SKM-1 treated with dmso at 0.1 percent for 144 hours (cell line): ENCODE measurements at regions not wholly inside any gene's neighbourhood (a gene's known extent, or its start where the extent isn't known, plus 50 kb on each side); places are given as distances from the start of the nearest gene placed in this dataset.
"Not testable (repeated sequence)": the region's sequence is repeated elsewhere in the genome, so short reads cannot be mapped to it uniquely, and the experiment has no call there.

Experiments
- DNase-seq: peaks from one replicate; lab custom pipeline; 2025; ENCODE audit not compliant: unreplicated experiment; lab: John Stamatoyannopoulos, UW

DNA sequence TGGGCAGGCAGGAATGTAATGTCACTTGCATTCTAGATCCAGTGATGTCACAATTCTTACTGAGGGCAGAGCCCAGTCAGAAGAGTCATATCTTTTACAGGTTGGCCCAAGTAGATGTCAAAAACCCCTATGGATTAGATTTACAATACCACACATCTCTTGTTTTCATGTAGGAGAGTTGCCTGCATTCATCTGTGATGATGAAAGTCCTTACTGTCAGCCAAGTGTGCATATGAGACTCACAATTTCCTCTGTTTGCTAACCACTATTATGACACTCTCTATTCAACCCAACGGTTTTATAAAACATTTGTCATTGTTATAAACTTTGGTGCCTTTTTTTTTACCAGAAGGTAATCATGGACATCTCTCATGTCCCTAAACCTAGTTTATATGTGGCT lies 898.8 kb upstream of the AMELY start:
- DNase-seq: no peak

DNA sequence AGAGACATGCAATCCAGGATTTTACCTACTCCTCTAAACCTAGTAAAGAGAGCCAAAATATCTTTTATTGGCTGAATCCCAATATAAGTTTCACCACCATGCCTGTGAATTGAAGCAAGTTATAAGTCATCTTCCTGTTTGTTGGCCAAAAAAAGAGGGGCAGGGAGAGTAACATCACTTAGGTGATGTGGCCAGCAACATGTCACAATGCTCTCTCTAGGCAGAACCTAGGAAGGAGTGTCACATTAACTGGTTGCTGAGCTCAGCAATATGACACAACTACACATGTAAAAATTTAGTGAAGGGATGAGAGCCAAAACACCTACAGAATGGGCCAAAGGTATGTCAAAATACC lies 895.9 kb upstream of the AMELY start:
- DNase-seq: no peak

DNA sequence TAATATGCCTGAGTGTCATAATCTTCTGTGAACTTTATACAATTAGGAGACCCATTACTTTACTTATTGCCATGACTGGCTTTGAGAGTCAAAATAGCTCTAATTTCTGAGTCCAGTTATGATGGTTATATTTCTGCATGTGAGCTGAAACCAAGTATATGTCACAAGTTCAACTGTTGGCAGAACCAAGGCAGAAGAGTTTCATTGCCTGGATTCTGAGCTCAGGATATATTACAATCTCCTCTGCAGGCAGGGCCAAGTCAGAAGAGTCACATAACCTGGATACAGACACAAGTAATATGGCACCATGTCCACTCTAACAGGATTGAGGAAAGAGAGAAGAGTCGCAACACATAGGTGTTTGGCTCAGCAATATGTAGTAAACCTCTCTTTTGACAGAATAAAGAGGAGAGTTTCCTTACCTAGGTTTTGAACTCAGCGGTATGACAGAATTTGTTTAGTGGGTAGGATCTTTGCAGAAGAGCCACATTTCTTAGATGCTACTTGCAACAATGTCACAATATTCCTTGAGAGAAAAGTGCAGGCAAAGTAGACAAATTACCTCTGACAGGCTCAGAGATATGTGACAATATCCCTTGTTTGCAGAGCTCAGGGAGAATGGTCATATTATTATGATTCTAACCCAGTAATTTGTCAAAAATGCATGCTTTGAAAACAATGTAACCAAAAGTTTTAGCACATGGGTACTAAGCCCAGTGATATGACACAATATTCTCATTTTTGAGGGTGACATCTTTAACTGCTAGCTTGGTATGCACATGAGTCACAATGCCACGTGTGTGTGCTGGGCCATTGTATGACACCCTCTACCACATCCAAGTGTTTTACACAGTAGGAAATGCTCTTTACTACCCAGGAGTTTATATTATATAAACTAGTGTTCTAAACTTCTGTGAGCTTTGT lies 895.3 kb upstream of the AMELY start:
- DNase-seq: no peak

DNA sequence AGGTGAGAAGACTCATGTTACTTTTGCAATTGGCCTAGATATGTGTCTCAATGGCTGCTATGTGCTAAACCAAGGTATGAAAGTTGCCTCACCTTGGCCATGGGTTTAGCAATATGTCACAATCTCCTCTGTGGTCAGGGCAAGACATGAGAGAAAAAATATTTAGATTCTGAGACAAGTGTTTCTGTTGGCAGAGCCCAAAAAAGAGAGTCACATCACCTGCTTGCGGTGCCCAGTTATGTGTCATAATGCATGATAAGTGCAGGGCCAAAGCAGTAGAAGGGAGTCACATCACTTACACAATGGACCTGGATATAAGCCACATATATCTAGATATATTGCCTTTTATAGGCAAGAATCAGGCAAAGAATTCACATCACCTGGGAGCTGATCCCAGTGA lies 894.1 kb upstream of the AMELY start:
- DNase-seq: peak; percentile 22

DNA sequence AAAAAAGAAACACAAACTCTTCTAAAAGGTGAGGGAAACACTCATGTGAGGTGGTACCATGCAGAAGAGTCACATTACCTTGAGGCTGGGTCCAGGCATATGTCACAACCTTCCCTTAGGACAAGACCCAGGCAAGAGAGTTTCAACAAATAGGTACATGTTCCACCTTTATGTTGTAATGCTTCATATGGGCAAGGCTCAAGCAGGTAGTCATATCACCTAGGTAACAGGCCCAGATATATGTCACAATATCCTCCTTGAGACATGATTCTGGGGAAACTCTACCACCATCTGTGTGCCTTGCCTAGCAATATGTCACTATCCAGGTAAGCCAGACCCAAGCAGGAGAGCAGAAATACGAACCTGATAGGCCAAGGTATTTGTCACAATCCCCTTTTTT lies 892.2 kb upstream of the AMELY start:
- DNase-seq: no peak

DNA sequence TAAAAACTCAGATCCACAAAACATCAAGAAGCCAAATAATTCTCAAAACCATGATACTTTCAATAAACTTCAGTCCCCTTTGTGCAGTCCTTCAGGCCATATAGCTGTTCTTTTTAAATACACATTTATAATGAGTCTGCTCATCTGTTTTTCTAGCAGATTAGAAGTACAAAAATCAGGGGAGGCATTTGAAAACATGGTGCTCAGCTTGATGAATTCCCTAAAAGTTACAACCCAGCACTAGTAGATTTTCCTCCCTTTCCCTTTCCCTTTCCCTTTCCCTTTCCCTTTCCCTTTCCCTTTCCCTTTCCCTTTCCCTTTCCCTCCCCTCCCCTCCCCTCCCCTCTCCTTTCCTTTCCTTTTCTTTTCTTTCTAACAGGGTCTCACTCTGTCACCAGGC lies 884.6 kb upstream of the AMELY start:
- no peak for DNase-seq

DNA sequence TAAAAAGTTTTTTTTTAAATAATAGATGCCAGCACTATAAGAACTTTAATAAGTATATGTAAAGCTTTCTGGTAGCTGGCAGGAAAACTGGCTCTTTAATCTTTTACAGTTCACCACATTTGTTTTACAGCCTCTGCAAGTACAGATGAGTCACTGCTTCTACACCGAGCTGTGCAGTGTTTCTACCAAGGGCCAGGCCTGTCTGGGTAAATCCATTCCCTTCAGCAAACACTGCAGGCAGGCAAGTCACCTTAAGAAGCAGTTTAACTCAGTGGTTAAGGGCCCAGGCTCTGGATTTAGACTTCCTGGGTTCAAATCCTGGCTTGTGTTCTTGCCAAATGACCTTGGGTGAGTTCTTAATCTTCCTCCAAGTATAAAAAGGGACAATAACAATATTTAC lies 882.9 kb upstream of the AMELY start:
- no peak for DNase-seq

DNA sequence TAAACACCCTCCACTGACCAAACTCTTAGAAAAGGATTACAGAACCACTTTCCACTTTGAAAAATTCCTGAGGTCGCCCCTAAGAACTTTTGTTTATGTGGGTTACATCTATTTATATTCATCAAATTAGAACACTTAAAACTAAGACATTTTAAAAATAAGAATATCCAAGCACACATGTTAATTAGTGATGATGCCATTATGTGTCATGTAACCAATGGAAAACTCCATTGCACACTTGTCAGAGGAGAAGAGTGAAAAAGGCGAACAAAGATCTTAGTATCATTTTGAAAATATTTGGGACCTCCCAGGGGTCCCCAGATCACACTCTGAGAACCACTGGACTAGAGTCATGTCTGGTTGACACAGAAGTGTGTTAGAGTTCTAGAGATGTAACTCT lies 882.4 kb upstream of the AMELY start:
- DNase-seq: no peak

DNA sequence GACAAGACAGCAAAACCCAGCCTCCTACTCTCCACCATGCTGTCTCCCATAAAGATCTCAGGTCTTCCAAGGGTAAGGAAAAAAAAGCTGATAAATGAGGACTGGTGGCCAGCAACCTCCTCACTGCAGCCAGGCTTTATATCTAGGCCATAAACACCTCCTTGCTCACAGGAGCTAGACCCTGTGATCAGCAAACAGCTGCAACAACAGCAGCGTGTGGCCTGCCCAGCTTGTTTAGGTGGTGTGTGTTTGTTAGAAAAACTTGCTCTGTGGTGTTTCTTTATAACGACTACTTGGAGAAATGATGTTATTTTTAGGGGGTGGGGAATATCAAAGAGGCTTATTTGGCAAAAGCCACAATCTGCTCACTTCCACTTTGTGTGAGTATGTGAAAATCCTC lies 880.9 kb upstream of the AMELY start:
- no peak for DNase-seq

DNA sequence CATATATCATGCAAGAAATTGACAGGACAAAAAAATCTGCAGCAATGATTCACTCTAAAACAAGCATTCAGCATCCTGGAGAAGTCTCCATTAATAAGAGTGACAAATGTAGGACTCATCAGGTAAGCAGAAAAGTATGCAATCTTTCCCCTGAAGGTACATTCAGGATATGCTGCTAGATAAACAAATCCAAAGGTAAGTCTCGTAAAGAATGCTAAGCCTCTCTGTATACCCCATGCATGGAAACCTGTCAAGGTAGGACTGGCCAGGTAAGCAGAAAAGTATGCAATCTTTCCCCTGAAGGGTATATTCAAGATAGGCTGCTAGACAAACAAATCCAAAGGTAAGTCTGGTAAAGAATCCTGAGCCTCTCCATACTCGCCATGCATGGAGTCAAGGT lies 869.9 kb upstream of the AMELY start:
- DNase-seq: no peak

DNA sequence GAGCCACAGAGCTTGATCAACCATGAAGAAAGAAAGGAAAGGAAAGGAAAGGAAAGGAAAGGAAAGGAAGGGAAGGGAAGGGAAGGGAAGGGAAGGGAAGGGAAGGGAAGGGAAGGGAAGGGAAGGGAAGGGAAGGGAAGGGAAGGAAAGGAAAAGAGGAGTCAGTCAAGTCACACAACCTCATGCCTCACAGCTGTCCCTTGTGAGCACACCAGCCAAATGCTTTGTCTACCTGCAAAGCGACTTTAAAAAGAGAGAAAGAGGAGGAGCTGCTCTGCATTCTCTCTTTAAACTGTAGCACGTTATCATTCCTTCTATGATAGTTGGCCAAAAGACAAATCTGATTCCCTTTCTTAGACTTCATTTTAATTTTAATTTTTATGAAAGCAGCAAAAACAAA lies 863.9 kb upstream of the AMELY start:
- DNase-seq: not testable (repeated sequence)

DNA sequence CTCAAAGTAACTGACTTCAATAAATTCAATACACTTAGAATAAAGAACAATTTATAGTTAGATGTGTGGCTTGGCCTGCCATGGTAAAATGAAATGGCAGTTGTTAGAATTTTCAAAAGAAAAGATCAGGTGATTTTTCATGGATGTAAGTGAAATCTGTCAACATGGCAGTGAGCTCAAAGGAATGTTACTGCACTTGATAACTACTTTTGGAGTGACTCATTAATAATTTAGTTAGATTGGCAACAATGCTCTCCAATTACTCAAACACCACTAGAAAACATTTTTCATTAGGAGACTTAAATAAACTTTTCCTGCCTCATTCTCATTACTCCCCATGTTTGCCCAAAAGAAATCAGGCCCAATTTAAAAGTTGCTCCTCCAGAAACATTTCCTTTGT lies 860.2 kb upstream of the AMELY start:
- DNase-seq: no peak

DNA sequence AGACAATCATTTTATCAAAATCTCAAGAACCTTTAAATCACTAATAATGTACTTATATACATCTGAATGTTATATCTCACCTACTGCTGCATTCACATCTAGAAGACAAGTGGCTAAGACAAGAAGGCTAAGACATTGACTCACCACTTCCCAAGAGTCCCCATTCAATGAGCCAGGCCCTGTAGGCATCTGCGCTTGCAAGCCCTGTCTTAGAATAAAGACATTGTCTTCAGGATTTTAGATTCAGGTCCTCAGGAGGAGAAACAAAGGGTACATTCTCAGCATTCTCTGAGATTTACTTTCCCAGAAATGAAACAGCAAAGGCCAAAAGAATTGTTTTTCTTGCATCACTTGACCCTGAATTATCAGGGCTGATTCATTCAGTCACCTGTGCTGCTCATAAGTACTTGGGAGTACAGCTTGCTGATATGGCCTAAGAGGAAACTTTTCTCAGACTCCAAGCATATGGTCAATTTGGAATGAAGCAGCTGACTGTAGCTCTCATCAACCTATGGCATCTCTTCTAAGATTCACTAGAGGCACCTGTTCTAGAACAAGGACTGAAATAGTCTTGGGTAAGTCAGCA lies 858.3 kb upstream of the AMELY start:
- DNase-seq: no peak

DNA sequence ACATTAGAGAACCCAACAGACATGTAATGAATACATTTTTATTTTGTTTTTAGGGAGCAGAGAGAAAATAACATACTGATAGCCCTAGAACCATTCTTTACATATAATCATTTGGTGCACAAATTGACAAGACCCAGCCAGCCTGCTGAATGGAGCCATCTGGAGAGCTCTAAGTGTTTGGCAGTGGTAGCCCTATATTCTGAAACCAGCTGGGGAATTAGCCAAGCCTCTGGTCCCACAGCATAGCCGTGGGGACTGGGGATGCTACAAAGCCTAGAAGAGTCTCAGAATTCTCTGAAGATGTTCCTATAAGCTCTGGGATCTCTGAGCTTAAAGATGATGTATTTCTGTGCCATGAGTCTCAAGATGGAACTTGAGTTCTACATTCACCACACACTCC lies 857.3 kb upstream of the AMELY start:
- no peak for DNase-seq

DNA sequence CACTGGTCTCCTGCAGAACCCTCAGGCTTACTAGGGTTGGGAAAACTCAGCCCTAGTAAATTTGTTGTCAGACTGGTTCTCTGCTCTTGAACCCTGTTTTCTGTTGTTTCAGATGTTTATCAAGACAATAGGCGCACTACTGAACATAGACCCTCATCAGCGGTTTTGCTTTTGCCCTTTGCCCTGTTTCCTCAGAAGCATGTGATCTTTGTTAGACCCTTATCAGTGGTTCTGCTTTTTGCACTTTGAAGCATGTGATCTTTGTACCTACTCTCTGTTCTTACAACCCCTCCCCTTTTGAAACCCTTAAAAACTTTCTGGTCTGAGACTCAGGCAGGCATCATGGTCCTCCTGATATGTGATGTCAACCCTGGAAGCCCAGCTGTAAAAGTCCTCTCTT lies 842.2 kb upstream of the AMELY start:
- DNase-seq: no peak

DNA sequence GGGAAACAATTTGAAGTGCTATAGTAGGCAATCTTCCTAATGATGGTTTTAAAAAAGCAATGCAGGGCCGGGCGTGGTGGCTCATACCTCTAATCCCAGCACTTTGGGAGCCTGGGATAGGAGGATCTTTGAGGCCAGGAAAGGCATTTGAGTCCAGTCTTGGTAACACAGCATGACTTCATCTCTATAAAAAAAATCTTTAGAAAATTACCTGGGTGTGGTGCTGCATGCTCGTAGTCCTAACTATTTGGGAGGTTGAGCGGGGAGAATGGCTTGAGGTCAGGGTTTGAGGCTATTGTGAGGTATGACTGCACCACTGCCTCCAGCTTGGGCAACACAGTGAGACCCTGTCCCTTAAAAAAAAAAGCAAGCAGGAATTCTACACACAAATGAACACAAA lies 835.2 kb upstream of the AMELY start:
- DNase-seq: no peak

DNA sequence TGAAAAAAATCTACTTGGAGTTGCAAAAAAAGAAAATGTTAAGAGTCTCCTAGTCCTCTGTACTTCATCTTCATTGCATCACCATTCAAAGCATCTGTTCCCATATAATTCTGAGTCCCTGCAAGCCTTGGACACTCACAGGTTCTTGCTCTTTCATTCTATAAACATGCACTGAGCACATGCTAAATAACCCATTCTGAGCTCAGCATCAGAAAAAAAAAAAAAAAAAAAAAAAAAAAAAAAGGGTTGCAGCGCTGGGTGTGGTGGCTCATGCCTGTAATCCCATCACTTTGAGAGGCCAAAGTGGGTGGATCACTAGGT lies 834.0 kb upstream of the AMELY start:
- no peak for DNase-seq

DNA sequence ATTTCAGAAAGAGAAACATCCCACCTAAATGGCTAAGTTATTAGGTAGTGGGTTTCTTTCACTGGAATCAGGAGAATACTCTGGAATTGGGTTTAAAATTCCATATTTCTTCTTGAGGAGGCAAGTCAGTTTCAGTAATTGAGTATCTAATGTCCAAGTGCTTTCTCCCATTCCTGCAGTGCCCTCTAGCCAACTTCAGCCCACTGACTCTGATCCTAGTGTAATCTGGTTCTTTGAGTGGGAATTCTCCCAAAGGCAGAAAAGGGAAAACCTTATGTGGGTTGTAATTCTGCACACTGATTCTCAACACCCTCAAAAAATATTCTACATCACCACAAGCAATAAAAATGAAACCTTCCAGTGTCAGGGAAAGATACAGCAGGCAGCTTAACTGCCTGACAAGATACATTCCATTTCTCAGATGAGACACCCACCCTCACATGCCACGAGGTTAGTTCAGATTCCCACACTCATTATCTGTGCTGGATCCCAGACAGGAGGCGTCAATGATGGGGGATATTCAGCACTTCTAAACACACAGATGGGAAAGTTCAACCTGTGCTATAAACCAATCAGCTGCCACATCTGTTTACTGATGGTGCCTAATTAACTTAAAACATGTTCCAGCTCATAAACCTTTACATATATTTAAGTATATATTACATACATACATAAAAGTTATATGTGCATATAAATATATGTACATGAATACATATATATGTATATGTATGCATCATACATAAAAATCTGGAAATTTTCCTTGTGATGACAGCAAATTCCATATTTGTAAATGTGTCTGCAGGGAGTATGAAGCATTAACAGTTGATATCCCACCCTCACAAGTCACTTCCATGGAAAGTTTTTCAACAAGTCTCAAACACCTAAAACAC lies 833.4 kb upstream of the AMELY start:
- no peak for DNase-seq

DNA sequence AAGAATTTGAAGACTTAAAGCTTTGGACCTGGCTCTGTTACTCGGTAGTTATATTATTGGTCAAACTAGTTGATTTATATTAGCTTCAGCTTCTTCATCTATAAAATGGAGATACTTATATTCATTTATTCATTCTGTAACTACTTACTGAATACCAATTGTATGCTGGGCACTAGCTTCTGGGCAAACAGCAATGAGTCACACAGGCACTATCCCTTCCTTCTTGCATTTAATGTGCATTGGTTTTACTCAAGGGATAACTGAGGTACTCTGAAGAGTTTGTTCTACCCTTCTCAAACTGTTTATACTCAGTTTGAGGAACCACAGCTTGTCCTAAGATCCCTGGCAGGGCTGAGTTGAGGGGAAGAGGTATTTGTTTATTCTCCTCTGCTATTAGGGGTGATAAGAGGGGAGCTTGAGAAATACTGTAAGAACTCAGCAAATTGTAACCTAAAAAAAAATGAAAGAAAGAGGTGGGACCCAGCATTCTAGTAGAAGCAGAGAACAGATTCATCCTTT lies 825.4 kb upstream of the AMELY start:
- no peak for DNase-seq

DNA sequence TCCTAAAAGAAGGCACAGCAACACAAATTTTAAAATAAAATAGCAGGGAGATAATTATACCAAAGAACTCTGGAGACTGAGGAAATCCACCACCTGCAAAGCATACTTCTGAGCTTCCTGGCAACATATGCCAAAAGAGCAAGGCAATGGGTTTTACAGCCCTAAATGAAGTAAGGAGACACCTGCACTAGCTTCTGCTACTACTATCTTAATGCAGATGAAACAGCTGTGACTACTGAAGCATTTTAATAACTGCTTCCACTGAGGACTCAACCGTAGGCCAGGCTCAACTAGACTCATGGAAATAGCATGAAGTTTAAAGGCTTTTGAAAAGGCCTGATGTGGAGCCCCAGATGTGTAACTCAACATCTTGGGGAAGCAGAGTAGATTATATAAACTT lies 820.1 kb upstream of the AMELY start:
- DNase-seq: no peak

DNA sequence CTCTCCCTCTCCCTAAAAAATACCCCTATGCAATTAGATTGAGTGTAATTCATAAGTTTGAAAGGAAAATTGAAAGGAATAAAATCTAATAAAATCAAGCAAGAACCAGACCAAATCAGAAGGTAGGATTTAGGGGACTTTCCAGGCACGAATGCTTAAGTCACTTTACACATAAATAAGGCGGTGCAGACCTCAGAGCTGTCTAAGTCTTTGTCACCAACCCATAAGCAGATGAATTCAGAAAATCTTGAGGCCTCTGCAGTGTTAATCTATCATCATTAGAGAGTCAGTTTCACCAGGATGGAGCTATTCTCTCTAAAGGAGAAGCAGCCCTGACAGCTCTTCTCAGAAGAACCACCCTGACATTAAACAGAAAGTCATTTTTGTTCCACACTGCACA lies 819.1 kb upstream of the AMELY start:
- DNase-seq: no peak

DNA sequence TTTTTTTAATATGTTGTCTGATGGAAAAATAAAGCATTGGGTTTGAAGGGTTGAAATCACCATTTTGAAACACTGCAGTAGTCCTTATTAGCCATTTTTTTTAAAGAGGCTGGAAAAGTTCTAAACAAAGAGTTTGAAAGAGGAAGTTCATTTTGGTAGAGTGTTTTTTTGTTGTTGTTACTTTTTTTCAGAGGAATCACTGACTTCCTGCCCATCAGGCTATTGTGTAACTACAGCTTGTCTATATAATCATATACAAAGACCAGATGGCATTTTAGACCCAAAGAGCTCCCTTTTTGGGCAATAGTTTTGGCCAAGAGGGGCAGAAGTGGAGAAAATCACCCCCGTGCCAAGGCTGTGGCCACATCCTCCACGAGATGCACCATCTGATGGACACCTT lies 818.5 kb upstream of the AMELY start:
- DNase-seq: peak; percentile 4
